Keratinocyte (primary cell): ENCODE measurements at regions not wholly inside any gene's neighbourhood (a gene's known extent, or its start where the extent isn't known, plus 50 kb on each side); places are given as distances from the start of the nearest gene placed in this dataset.
"Not testable (repeated sequence)": the region's sequence is repeated elsewhere in the genome, so short reads cannot be mapped to it uniquely, and the experiment has no call there.

Experiments
- DNase-seq: peaks from one replicate; pipeline ENCODE4 v3.0.0-alpha.2; 2011; ENCODE audit warnings: low read depth, missing footprints, low spot score
- FAIRE-seq: peaks from 2 replicates; lab custom pipeline; 2011; peaks lifted over from hg19 to GRCh38; lab: Jason Lieb, UNC
- H2AFZ ChIP-seq: 2 replicates; pipeline ENCODE4 v1.6.0; 2012; ENCODE audit warnings: low read length, control low read depth, inconsistent platforms; ENCODE audit not compliant: control insufficient read depth
- H3K27ac ChIP-seq: 2 replicates; pipeline ENCODE4 v1.5.1; 2011; ENCODE audit warnings: low read length; ENCODE audit not compliant: control insufficient read depth, insufficient read depth
- H3K27me3 ChIP-seq: 3 replicates; pipeline ENCODE4 v1.6.0; 2011; ENCODE audit warnings: low read length; ENCODE audit not compliant: control insufficient read depth, insufficient read depth; ENCODE audit errors: extremely low read depth
- H3K36me3 ChIP-seq, 2 experiments: 2 replicates in 1 of 2; 3 replicates in 1 of 2; pipeline ENCODE4 v1.5.1; 2011; ENCODE audit warnings: low read length in 2 of 2, mild to moderate bottlenecking in 1 of 2; ENCODE audit not compliant: control insufficient read depth in 2 of 2, insufficient read depth in 2 of 2; ENCODE audit errors: extremely low read depth in 1 of 2
- H3K4me1 ChIP-seq: 3 replicates; pipeline ENCODE4 v1.5.1; 2011; ENCODE audit warnings: low read length; ENCODE audit not compliant: control insufficient read depth, insufficient read depth; ENCODE audit errors: extremely low read depth
- H3K4me2 ChIP-seq: 3 replicates; pipeline ENCODE4 v1.6.0; 2011; ENCODE audit warnings: low read depth, low read length; ENCODE audit not compliant: control insufficient read depth, insufficient read depth; ENCODE audit errors: extremely low read depth
- H3K4me3 ChIP-seq, 3 experiments: fragments of 200-600 bp in 1 of 3; sonication (generic) in 1 of 3; 2 replicates in 2 of 3; 3 replicates in 1 of 3; pipeline ENCODE4 v1.5.1; 2011 to 2016; ENCODE audit warnings: low read length in 3 of 3, mild to moderate bottlenecking in 3 of 3, control low read depth in 2 of 3, inconsistent platforms in 1 of 3, low read depth in 1 of 3, mixed read lengths in 1 of 3, mixed run types in 1 of 3, moderate library complexity in 1 of 3; ENCODE audit not compliant: control insufficient read depth in 2 of 3, insufficient read depth in 2 of 3; ENCODE audit errors: extremely low read depth in 1 of 3
- H3K79me2 ChIP-seq: 2 replicates; pipeline ENCODE4 v1.6.0; 2012; ENCODE audit warnings: low read length; ENCODE audit not compliant: control insufficient read depth, insufficient read depth
- H3K9ac ChIP-seq: 3 replicates; pipeline ENCODE4 v1.6.0; 2011; ENCODE audit warnings: low read length; ENCODE audit not compliant: control insufficient read depth, insufficient read depth; ENCODE audit errors: extremely low read depth
- H3K9me1 ChIP-seq: 3 replicates; pipeline ENCODE4 v1.6.0; 2011; ENCODE audit warnings: low read length; ENCODE audit not compliant: control insufficient read depth, insufficient read depth; ENCODE audit errors: extremely low read depth
- H3K9me3 ChIP-seq: 2 replicates; pipeline ENCODE4 v1.5.1; 2012; ENCODE audit warnings: low read depth, low read length; ENCODE audit not compliant: control insufficient read depth
- H4K20me1 ChIP-seq: 3 replicates; pipeline ENCODE4 v1.6.0; 2011; ENCODE audit warnings: low read length; ENCODE audit not compliant: control insufficient read depth, insufficient read depth; ENCODE audit errors: extremely low read depth
- EZH2 ChIP-seq: IDR thresholded peaks from one replicate; pipeline ENCODE4 v1.6.1; 2012; ENCODE audit warnings: inconsistent platforms, mild to moderate bottlenecking, low read length, moderate library complexity
- dilution Hi-C: fragments of 300-500 bp; cut with MboI; formaldehyde crosslinking; loops from one replicate; pipeline ENCODE4 v1.7.0; 2020; ENCODE audit warnings: low sequenced_read_pairs; ENCODE audit not compliant: extremely low pct_ligation_motif_present
- TF ChIP-seq, protein P1 (sequence below), 3 experiments: IDR thresholded peaks in 1 of 3; conservative IDR thresholded peaks in 1 of 3; optimal IDR thresholded peaks in 1 of 3; 2 replicates in 2 of 3; 3 replicates in 1 of 3; pipeline versions ENCODE3 to v1.5.1; 2011; ENCODE audit warnings: low read length in 3 of 3, mild to moderate bottlenecking in 3 of 3, moderate library complexity in 2 of 3, control low read depth in 1 of 3, inconsistent platforms in 1 of 3; ENCODE audit not compliant: insufficient read depth in 2 of 3; ENCODE audit errors: extremely low read depth in 1 of 3

DNA sequence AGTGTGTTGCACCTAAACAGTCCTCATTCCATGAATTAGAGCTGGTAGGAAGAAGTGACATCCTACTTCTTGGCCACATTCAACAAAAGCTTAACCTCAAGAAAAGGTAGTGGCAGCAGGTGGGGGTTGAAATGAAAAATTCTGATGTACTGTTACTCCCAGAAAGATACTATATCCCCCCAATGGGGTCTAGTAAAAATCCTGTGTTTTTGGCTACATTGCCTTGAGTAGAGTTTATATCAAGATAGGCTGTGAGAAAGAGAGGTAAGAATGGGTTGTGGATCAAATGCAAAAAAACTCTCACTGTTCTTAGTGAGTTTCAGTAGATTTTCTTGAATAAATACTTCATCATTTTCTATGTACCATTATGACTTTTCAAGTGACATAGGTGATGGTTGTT is 407.3 kb downstream of the KCNJ18 start:
- H3K4me3 ChIP-seq, H3K4me1 ChIP-seq, DNase-seq, FAIRE-seq, H3K9ac ChIP-seq, H2AFZ ChIP-seq, H4K20me1 ChIP-seq, H3K9me1 ChIP-seq, dilution Hi-C loops, H3K36me3 ChIP-seq, H3K79me2 ChIP-seq, H3K27ac ChIP-seq, H3K27me3 ChIP-seq, H3K9me3 ChIP-seq, H3K4me2 ChIP-seq: not testable (repeated sequence)

DNA sequence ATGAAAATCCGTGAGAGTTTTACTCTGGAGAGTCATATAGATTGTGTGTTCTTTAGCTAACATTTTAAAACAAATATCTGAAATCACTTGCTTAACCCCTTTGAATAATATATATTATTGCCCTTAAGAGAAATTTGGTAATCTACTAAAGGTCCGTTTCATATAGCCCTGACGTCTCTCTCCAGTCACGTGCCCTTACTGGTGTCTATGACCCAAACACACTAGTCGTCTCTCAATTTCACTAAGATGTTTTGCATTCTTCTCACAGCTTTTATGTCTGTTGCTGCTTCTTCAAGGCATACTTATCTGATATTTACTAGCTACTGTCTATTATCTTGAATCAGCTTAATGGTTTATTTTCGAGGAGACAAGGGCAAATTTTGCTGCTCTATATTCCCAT is 409.9 kb downstream of the KCNJ18 start:
- no peak overlapping the region for H3K4me2 ChIP-seq
- no peak overlapping the region for H3K9ac ChIP-seq
- no peaks in the 10 kb centered on the region for H3K9me3 ChIP-seq
- H4K20me1 ChIP-seq = no peaks in the 10 kb centered on the region
- no peak overlapping the region for H3K4me3 ChIP-seq
- FAIRE-seq (no peak), DNase-seq (no peak)
- no peaks in the 10 kb centered on the region for H3K27me3 ChIP-seq
- no peak overlapping the region for H2AFZ ChIP-seq
- H3K79me2 ChIP-seq = no peaks in the 10 kb centered on the region
- TF ChIP-seq, protein P1, sequence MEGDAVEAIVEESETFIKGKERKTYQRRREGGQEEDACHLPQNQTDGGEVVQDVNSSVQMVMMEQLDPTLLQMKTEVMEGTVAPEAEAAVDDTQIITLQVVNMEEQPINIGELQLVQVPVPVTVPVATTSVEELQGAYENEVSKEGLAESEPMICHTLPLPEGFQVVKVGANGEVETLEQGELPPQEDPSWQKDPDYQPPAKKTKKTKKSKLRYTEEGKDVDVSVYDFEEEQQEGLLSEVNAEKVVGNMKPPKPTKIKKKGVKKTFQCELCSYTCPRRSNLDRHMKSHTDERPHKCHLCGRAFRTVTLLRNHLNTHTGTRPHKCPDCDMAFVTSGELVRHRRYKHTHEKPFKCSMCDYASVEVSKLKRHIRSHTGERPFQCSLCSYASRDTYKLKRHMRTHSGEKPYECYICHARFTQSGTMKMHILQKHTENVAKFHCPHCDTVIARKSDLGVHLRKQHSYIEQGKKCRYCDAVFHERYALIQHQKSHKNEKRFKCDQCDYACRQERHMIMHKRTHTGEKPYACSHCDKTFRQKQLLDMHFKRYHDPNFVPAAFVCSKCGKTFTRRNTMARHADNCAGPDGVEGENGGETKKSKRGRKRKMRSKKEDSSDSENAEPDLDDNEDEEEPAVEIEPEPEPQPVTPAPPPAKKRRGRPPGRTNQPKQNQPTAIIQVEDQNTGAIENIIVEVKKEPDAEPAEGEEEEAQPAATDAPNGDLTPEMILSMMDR (optimal IDR thresholded peaks at IDR 0.05 in 1 of 3, IDR thresholded peaks at IDR 0.05 in 1 of 3, conservative IDR thresholded peaks at IDR 0.05 in 1 of 3; ENCODE audit: extremely low read depth in 1 of 3, insufficient read depth in 2 of 3, low read length in 3 of 3) = no peak
- TF ChIP-seq EZH2 = no peak
- H3K4me1 ChIP-seq = no peaks in the 10 kb centered on the region
- no peaks in the 10 kb centered on the region for H3K36me3 ChIP-seq
- dilution Hi-C loops = no loop called here
- H3K9me1 ChIP-seq = no peaks in the 10 kb centered on the region
- H3K27ac ChIP-seq = no peak overlapping the region

DNA sequence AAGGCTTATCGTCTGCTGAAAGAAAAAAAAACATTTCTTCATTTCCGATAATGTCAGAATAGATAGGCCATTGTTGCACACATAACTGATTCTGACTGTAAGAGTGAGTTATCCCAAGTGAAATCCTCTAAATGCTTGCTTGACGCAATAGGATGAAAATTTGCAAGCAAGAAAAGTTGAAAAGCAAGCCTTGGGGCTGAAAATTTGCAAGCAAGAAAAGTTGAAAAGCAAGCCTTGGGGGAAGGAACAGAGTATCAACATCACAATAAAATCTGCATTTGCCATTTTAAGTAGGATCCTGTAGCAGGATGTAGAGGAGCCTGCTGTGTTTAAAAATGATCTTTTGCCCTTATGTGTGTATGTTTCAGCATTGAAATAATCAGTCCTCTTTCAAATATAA is 424.4 kb downstream of the KCNJ18 start:
- FAIRE-seq, dilution Hi-C loops: not testable (repeated sequence)

DNA sequence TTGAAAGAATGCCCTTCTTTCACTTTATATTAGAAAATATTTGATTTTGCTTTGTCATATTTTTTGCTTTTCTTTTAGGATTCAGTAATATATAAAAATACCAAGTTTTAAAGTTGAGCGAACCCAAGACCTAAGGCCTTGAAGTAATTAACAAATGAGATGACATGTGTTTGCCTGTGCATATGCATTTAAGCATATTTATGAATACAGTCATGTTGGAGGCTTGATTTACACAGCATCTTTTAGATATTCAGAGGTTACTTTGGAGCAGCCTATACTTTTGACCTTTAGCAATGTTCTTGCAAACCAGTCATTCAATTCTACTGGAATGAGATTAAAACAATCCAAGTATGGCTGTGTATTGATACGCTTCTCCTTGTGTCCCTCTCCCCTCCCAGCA is 425.1 kb downstream of the KCNJ18 start:
- H3K27ac ChIP-seq, H3K79me2 ChIP-seq, H3K36me3 ChIP-seq, H3K4me1 ChIP-seq, H3K4me3 ChIP-seq, H3K4me2 ChIP-seq, H3K9me3 ChIP-seq, H3K27me3 ChIP-seq, H4K20me1 ChIP-seq, dilution Hi-C loops, H2AFZ ChIP-seq, FAIRE-seq, H3K9me1 ChIP-seq, DNase-seq, H3K9ac ChIP-seq: not testable (repeated sequence)

More for the DNA sequence above, 424.4 kb downstream of the KCNJ18 start:
- not testable (repeated sequence) for H3K9me3 ChIP-seq, H3K9ac ChIP-seq, H3K36me3 ChIP-seq, H3K4me1 ChIP-seq, H3K27ac ChIP-seq, H2AFZ ChIP-seq, H3K9me1 ChIP-seq, H3K4me2 ChIP-seq, DNase-seq, H3K79me2 ChIP-seq, H3K4me3 ChIP-seq, H3K27me3 ChIP-seq, H4K20me1 ChIP-seq
